ENCODE measurements at regions not wholly inside any gene's neighbourhood (a gene's known extent, or its start where the extent isn't known, plus 50 kb on each side); places are given as distances from the start of the nearest gene placed in this dataset.

- TF ChIP-seq, protein P1, sequence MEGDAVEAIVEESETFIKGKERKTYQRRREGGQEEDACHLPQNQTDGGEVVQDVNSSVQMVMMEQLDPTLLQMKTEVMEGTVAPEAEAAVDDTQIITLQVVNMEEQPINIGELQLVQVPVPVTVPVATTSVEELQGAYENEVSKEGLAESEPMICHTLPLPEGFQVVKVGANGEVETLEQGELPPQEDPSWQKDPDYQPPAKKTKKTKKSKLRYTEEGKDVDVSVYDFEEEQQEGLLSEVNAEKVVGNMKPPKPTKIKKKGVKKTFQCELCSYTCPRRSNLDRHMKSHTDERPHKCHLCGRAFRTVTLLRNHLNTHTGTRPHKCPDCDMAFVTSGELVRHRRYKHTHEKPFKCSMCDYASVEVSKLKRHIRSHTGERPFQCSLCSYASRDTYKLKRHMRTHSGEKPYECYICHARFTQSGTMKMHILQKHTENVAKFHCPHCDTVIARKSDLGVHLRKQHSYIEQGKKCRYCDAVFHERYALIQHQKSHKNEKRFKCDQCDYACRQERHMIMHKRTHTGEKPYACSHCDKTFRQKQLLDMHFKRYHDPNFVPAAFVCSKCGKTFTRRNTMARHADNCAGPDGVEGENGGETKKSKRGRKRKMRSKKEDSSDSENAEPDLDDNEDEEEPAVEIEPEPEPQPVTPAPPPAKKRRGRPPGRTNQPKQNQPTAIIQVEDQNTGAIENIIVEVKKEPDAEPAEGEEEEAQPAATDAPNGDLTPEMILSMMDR (IDR thresholded peaks at IDR 0.05; ENCODE audit: control insufficient read depth, insufficient read depth, low read depth, low read length, missing control alignments): no peak
- DNase-seq (ENCODE audit: low read depth): no peak
- H3K4me3 ChIP-seq (ENCODE audit: control insufficient read depth, low read depth, low read length): no peak overlapping the region
These were observed 75.3 kb upstream of the JAG1 start for GRCh38 chr20:10749084-10749483.

GRCh38 chr20:10752206-10752605, 78.4 kb upstream of the JAG1 start:
- DNase-seq (ENCODE audit: low read depth): no peak
- TF ChIP-seq, protein P1 (IDR thresholded peaks at IDR 0.05; ENCODE audit: control insufficient read depth, insufficient read depth, low read depth, low read length, missing control alignments): no peak
- H3K4me3 ChIP-seq (ENCODE audit: control insufficient read depth, low read depth, low read length): no peak overlapping the region

- TF ChIP-seq, protein P1 (IDR thresholded peaks at IDR 0.05; ENCODE audit: control insufficient read depth, insufficient read depth, low read depth, low read length, missing control alignments): no peak
- no peak overlapping the region for H3K4me3 ChIP-seq (ENCODE audit: control insufficient read depth, low read depth, low read length)
- no peak for DNase-seq (ENCODE audit: low read depth)
These were observed 81.0 kb upstream of the JAG1 start for GRCh38 chr20:10754824-10755223.

DNA sequence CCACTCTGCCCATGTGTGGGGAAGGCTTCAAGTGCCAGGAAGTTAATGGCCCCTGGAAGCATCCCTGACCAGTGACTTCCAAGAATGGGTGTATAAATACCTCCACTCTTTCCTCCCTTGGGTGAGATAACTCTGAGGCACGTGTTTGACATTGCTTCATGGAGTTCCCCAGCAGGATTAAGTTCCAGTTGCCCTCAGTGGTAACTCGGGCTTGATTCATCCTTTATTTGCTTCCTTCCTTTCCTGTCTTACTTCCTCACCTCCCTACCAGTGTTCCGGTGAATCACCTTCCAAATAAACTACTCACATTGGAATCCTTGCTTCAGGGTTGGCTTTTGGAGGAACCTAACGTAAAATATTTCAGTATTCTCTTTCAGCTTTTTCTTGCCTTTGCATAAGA, 84.6 kb upstream of the JAG1 start:
- no peak for DNase-seq (ENCODE audit: low read depth)
- TF ChIP-seq, protein P1 (IDR thresholded peaks at IDR 0.05; ENCODE audit: control insufficient read depth, insufficient read depth, low read depth, low read length, missing control alignments): no peak
- H3K4me3 ChIP-seq (ENCODE audit: control insufficient read depth, low read depth, low read length): no peak overlapping the region

DNA sequence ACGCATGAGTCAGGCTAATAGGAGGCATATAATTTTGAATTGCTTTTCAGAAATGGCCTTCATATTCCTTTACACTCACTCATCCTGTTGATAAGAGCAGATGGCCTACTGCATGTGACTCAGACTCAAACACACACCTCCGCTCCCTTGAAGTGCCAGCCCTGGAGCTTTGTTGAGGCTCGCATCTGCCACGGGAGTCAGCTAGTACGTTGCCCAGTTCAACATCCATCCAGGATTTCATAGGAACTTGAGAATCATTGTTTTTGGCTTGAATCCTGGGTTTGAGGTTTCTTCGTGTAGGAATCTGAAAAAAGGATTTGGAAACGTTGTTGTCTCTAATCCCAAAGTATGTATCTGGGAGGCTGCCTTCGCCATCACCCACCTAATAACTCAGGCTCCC, 87.4 kb upstream of the JAG1 start:
- TF ChIP-seq, protein P1 (IDR thresholded peaks at IDR 0.05; ENCODE audit: control insufficient read depth, insufficient read depth, low read depth, low read length, missing control alignments): no peak
- H3K4me3 ChIP-seq (ENCODE audit: control insufficient read depth, low read depth, low read length): no peak overlapping the region
- no peak for DNase-seq (ENCODE audit: low read depth)

GRCh38 chr20:10761786-10762185, 88.0 kb upstream of the JAG1 start:
- TF ChIP-seq, protein P1 (IDR thresholded peaks at IDR 0.05; ENCODE audit: control insufficient read depth, insufficient read depth, low read depth, low read length, missing control alignments): no peak

GRCh38 chr20:10762216-10762615, 88.4 kb upstream of the JAG1 start:
- TF ChIP-seq, protein P1 (IDR thresholded peaks at IDR 0.05; ENCODE audit: control insufficient read depth, insufficient read depth, low read depth, low read length, missing control alignments): no peak
- H3K4me3 ChIP-seq (ENCODE audit: control insufficient read depth, low read depth, low read length): no peak overlapping the region
- DNase-seq (ENCODE audit: low read depth): no peak

More at GRCh38 chr20:10761786-10762185, 88.0 kb upstream of the JAG1 start:
- no peak overlapping the region for H3K4me3 ChIP-seq (ENCODE audit: control insufficient read depth, low read depth, low read length)
- no peak for DNase-seq (ENCODE audit: low read depth)

Measured in AG09309 (cell line).